ENCODE measurements at regions not wholly inside any gene's neighbourhood (a gene's known extent, or its start where the extent isn't known, plus 50 kb on each side); places are given as distances from the start of the nearest gene placed in this dataset.
"Not testable (repeated sequence)": the region's sequence is repeated elsewhere in the genome, so short reads cannot be mapped to it uniquely, and the experiment has no call there.

- no peak for DNase-seq
Measured at GRCh38 chr1:173300061-173301044, 93.2 kb upstream of the TNFSF4 start.

DNA sequence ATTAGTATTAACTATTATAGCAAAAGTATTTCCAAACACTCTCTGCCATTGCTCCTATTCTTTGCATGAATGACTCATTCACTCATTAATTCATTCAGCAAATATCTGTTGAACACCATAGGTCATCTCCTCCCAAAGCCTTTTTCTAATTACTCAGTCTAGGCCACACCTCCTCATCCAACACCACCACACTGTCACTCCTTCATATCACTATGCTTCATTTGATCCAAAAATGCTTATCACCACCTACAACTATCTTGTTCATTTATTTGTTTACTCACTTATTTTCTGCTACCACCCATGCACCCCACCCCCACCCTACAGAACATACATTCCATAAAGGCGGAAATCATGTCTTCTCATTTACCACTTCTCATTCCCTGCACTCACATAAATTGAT, 94.4 kb upstream of the TNFSF4 start:
- DNase-seq = no peak

GRCh38 chr1:173302366-173302765, 95.2 kb upstream of the TNFSF4 start:
- no peak for DNase-seq

GRCh38 chr1:173302890-173303829, 96.0 kb upstream of the TNFSF4 start:
- DNase-seq = no peak

DNA sequence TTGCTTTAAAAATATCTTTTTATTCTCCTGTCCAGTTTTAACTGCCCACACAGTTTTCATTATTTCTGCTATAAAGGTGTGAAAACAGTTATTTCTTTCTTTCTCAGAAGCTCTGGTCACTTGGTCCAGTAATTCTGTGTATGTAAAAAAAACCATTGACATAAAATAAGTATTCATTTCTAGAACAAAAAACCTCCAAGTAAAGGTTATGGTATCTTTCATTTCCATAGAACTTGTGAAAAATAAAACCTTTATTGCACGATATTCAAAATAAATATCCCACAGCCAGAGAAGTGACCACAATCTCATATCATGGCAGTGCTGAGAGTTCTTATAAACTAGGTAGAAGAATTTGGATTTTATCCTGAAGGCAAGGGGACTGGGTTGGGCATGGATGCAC, 96.9 kb upstream of the TNFSF4 start:
- DNase-seq = no peak

DNA sequence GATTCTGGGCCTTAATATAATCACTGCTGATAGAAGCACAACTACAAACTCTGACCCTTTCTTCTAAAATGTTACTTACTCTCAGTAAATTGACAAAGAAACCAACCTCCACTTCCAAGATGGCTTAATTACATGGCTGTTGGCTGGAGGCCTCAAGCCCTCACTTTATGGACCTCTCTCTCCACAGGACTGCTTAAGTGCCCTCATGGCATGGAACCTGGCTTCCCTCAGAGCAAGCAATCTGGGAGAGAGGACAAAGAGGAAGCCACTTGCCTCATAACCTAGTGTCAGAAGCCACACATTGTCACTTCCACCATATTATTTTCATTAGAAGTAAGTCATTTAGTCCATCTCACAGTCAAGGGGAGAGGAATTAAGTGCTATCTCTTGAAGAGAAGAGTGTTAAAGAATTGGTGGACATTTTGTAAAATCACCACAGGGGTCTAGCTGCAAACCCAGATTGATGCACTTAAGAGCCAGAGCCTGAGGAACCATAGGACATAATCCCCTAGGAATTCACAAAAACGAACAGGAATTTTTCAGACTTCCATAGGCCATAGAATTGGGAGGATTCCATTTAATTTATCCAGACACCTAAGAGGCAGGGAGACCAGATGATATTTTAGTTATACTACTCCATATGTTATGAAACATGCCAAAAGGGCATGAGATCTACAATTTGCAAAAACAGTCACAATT, 97.5 kb upstream of the TNFSF4 start:
- DNase-seq = no peak

- DNase-seq = no peak
Measured at GRCh38 chr1:173307845-173308244, 100.7 kb upstream of the TNFSF4 start.

- no peak for DNase-seq
Measured at GRCh38 chr1:173314656-173315055, 107.5 kb upstream of the TNFSF4 start.

DNA sequence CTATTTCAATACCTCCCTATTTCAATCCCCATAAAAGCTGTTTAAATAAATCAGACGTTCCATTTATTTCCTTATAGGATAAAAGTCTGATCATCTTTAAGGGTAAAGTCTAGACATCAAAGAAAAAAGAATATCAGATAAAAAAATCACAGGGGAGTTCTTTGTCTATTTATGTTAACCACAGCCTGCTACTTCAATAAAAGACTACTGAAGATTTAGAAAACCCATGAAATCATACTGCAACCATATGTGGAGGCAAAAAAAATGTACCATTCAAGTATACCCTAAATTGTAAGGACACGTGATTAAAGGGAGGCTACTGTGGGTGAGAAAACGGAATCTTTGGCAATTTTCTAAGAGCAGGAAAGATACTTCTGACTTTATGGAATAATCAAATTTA, 108.2 kb upstream of the TNFSF4 start:
- DNase-seq = no peak

- no peak for DNase-seq
Measured at GRCh38 chr1:173318788-173319187, 111.7 kb upstream of the TNFSF4 start.

DNA sequence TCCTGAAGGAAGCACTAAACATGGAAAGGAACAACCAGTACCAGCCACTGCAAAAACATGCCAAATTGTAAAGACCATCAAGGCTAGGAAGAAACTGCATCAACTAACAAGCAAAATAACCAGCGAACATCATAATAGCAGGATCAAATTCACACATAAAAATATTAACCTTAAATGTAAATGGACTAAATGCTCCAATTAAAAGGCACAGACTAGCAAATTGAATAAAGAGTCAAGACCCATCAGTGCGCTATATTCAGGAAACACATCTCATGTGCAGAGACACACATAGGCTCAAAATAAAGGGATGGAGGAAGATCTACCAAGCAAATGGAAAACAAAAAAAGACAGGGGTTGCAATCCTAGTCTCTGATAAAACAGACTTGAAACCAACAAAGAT, 117.2 kb upstream of the TNFSF4 start:
- not testable (repeated sequence) for DNase-seq

DNA sequence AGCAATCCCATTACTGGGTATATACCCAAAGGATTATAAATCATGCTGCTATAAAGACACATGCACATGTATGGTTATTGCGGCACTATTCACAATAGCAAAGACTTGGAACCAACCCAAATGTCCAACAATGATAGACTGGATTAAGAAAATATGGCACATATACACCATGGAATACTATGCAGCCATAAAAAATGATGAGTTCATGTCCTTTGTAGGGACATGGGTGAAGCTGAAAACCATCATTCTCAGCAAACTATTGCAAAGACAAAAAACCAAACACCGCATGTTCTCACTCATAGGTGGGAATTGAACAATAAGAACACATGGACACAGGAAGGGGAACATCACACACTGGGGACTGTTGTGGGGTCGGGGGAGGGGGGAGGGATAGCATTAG, 120.9 kb upstream of the TNFSF4 start:
- DNase-seq = not testable (repeated sequence)

GRCh38 chr1:173328961-173329360, 121.8 kb upstream of the TNFSF4 start:
- DNase-seq = no peak

DNA sequence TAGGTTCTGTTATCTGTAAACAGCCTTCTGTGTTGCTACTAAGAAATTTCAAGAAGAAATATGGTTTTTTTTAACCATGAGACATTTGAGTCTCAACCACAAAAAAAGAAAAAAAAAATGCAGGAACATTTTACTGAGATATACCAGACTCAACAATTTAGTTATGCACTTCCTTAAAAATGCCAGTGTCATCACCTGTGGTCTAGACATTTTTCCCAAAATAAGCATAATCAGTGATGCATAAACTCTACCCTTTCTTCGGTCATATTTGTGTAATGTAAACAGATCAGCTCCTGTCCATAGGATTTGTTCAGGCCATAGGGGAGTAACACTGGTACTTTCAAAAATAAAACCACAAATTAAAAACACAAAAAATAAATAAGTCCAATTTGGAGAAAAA, 122.6 kb upstream of the TNFSF4 start:
- DNase-seq = no peak

DNA sequence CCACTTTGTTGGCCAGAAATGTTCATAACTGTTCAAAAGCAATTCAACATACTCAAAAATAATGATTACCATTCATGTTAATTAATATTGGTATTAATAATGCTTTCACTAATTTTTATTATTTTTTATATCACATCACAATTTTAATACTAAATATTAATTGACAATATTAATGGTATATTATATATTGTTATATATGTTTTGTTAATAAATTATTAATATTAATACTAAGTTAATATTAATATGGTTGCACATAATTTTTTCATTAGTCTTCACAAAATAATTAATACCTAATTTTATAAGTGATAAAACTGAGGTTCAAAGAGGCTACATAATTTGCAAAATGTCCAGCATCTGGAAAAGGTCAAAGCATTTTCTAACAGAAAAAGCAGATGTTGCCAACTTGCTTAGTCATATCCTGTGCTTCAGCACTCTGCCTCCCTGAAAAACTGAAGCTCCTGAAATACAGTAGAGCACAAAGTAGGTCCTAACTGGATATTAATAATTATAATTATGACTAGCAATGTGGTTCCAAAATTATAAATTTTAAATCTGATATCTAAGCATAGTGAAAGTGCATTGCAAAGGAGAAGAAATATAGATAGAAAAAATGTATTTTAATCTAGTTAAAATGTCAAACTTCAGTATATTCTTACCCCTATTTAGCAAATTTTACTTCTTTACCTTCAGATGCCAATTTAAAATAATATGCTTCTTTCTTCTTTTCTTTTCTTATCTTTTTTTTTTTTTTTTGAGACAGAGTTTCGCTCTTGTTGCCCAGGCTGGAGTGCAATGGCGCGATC, 123.2 kb upstream of the TNFSF4 start:
- DNase-seq = no peak

DNA sequence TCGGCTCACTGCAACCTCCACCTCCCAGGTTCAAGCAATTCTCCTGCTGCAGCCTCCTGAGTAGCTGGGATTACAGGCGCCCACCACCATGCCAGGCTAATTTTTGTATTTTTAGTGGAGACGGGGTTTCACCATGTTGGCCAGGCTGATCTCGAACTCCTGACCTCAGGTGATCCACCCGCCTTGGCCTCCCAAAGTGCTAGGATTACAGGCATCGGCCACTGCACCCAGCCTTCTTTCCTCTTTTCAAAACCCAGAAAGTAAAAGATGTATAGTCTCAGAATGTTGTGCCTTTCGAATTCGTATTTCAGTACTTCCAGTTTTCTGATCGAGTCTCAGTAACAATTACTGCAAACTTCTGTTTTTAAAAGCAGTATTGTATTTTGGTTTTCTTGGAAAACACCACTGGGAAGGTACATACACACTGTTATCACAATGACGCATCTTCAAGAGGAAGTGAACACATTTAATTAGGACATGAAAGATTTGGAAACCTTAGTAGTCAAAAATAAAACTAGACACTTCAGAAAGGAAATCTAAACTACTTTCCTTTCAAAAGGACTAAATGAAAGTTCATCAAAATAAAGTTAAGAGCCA, 123.9 kb upstream of the TNFSF4 start:
- not testable (repeated sequence) for DNase-seq

- DNase-seq = no peak
Measured at GRCh38 chr1:173332026-173332425, 124.9 kb upstream of the TNFSF4 start.

DNA sequence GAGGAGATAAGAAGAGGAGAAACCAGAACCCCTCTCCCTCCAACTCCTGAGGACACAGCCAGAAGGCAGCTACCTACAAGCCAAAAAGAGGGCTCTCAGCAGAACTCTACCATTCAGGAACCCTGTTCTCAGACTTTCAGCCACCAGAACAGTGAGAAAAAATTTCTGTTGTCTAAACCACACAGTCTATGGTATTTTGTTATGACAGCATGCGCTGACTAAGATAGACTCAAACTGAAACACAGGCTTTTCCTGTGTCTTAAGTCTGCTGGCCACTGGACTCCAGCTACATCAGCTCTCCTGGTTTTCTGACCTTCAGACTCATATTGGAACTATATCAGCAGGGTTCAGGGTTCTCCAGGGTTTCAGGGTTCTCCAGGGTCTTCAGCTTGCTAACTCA, 126.5 kb upstream of the TNFSF4 start:
- DNase-seq = peak in 1 of 5 experiments; percentile 44

DNA sequence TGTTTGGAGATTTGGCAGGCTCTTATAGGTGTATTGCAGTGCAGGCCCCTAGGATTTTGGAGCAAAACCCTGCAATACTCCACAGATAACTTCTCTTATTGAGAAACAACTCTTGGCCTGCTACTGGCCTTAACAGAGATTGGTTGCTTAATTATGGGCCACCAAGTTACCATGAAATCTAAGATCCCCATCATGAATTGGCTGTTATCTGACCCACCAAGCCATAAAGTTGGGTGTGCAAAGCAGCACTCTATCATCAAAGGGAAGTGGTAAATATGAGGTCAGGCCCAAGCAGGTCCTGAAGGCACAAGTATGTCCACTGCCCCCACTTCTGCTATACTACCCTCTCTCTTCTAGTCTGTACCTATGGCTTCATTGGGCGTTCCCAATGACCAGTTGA, 130.0 kb upstream of the TNFSF4 start:
- DNase-seq = no peak

- DNase-seq = no peak
Measured at GRCh38 chr1:173341307-173341706, 134.2 kb upstream of the TNFSF4 start.

GRCh38 chr1:173341971-173342370, 134.8 kb upstream of the TNFSF4 start:
- DNase-seq = no peak

DNA sequence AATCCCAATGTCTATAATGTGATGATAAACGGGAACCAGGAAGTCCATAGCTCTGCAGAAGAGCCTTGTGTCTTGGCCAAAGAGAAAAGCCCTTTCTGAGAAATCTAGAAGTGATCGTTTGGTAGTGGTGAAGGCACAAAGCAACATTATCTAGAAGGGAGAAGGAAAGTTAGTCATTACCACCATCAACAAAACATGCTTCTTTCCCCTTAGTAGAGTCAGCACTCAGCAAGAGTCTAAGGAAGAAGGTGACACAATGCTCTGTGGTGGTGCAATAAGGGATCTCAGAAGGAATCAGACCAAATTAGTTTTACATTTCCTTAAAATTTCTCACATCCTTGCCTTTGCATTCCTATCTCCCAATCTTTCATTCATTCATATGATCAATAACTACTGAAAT, 134.4 kb upstream of the PRDX6 start:
- no peak for DNase-seq
